Body of pancreas (tissue), 4 donors: ENCODE measurements at regions not wholly inside any gene's neighbourhood (a gene's known extent, or its start where the extent isn't known, plus 50 kb on each side); places are given as distances from the start of the nearest gene placed in this dataset.

Source experiments
- ATAC-seq: fragments of 150-250 bp; one replicate; pipeline ENCODE4 v1.9.1; 2016
- DNase-seq, 4 donors: peaks; one replicate each; pipeline ENCODE4 v3.0.0-alpha.2; 2019
- H3K27ac ChIP-seq, 4 donors: fragments of 200-600 bp; sonication (generic); 1 replicate in 3 of 4; 2 replicates in 1 of 4; pipeline versions ENCODE4 v1.5.1 to v1.6.1; 2016 to 2019; ENCODE audit warnings: mild to moderate bottlenecking in 1 of 4, mixed read lengths in 1 of 4, moderate library complexity in 1 of 4
- H3K27me3 ChIP-seq, 2 donors: fragments of 200-600 bp; sonication (generic); one replicate each; pipeline ENCODE4 v1.6.0; 2016; ENCODE audit warnings: mild to moderate bottlenecking in 1 of 2
- H3K36me3 ChIP-seq, 2 donors: fragments of 200-600 bp; sonication (generic); replicated peaks in 1 of 2; 2 replicates each; pipeline ENCODE4 v1.5.1; 2016; ENCODE audit warnings: low read depth in 2 of 2; ENCODE audit not compliant: insufficient read depth in 1 of 2
- H3K4me1 ChIP-seq: fragments of 200-600 bp; sonication (generic); one replicate; pipeline ENCODE4 v1.6.0; 2016
- H3K4me3 ChIP-seq, 2 donors: fragments of 200-600 bp; sonication (generic); 1 replicate in 1 of 2; 2 replicates in 1 of 2; pipeline ENCODE4 v1.5.1; 2016 to 2019
- H3K9me3 ChIP-seq, 3 donors: fragments of 200-600 bp; sonication (generic); 1 replicate in 2 of 3; 2 replicates in 1 of 3; pipeline ENCODE4 v1.5.1; 2016
- POLR2A ChIP-seq, 3 donors: fragments of 450-650 bp; IDR thresholded peaks; one replicate each; pipeline ENCODE4 v1.6.1; 2016; ENCODE audit warnings: antibody characterized with exemption in 3 of 3, mild to moderate bottlenecking in 2 of 3
- WGBS, 2 donors: methylation state at CpG; one replicate each; pipeline ENCODE4 v1.1.5; 2017; 5-methylcytosine and 5-hydroxymethylcytosine counted together
- intact Hi-C: fragments of 100-400 bp; cut with DNase I; formaldehyde crosslinking; loops from one replicate; pipeline ENCODE4 v1.15.1; 2023
- TF ChIP-seq, protein P1 (sequence below), 7 experiments: fragments of 450-650 bp in 4 of 7; fragments of 200-600 bp in 3 of 7; sonication (generic) in 3 of 7; IDR thresholded peaks; one replicate each; pipeline ENCODE4 v1.5.1; 2016 to 2019; ENCODE audit warnings: antibody characterized with exemption in 7 of 7

DNA sequence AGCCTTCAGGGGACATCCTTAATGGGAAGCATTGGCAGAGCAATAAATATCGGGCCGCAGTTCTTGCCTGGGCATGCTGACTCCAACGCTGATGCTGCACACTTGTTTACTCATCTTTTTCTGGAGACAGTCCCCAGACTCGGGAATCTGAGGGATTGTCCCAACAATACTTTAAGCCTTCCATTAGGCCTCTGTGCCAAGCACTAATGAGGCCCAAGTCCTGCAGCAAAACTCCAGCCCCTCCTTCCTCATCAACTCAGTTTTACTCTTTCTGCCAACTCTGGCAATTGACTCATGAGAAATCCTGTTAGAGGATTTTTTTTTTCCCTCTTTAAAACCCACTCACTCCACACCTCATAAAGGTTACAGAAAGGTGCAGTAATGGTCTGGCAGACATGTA lies 233.4 kb upstream of the PELI2 start:
- ATAC-seq = no peak
- H3K4me3 ChIP-seq = no peak overlapping the region
- intact Hi-C loops = no loop called here
- H3K9me3 ChIP-seq = no peaks in the 10 kb centered on the region
- no peaks in the 10 kb centered on the region for H3K36me3 ChIP-seq
- H3K4me1 ChIP-seq = peaks cover 13% of the 10 kb centered on the region
- no peaks in the 10 kb centered on the region for H3K27me3 ChIP-seq
- no peak overlapping the region for H3K27ac ChIP-seq
- TF ChIP-seq POLR2A (IDR thresholded peaks at IDR 0.05) = no peak
- TF ChIP-seq, protein P1, sequence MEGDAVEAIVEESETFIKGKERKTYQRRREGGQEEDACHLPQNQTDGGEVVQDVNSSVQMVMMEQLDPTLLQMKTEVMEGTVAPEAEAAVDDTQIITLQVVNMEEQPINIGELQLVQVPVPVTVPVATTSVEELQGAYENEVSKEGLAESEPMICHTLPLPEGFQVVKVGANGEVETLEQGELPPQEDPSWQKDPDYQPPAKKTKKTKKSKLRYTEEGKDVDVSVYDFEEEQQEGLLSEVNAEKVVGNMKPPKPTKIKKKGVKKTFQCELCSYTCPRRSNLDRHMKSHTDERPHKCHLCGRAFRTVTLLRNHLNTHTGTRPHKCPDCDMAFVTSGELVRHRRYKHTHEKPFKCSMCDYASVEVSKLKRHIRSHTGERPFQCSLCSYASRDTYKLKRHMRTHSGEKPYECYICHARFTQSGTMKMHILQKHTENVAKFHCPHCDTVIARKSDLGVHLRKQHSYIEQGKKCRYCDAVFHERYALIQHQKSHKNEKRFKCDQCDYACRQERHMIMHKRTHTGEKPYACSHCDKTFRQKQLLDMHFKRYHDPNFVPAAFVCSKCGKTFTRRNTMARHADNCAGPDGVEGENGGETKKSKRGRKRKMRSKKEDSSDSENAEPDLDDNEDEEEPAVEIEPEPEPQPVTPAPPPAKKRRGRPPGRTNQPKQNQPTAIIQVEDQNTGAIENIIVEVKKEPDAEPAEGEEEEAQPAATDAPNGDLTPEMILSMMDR (IDR thresholded peaks at IDR 0.05) = no peak
- WGBS, 2 donors = 78% methylated on average over 4 of the region's 4 CpGs
- no peak for DNase-seq

DNA sequence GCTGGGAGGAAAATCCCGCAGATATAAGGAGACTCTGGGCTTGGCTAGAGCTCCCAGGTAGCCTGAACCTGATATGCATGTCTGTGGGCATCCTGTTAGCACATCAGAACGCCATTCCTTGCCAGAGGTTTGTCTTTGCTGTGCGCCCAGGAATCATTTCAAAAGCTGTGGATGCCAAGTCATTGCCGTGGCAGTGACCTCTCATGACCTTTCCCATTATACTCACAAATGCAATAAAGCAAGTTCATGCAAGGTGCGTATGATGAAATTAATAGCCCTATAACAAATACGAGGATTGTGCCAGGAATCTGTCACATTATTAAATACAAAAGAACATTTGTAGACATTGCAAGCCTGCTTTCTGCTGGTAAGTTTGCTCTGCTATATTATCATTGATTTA lies 229.1 kb upstream of the PELI2 start:
- H3K27ac ChIP-seq = peak overlapping the region in 3 of 4 donors; percentile 28 to 62 (median 33)
- peaks cover 13% of the 10 kb centered on the region for H3K4me1 ChIP-seq
- intact Hi-C loops = no loop called here
- TF ChIP-seq, protein P1 (IDR thresholded peaks at IDR 0.05) = no peak
- no peak for TF ChIP-seq POLR2A (IDR thresholded peaks at IDR 0.05)
- H3K9me3 ChIP-seq = no peaks in the 10 kb centered on the region
- H3K27me3 ChIP-seq = no peaks in the 10 kb centered on the region
- WGBS, 2 donors = 14 to 18% methylated on average over 6 of the region's 6 CpGs
- DNase-seq (peak; percentile 58 to 72 (median 64)), ATAC-seq (peak; percentile 94)
- no peaks in the 10 kb centered on the region for H3K36me3 ChIP-seq
- no peak overlapping the region for H3K4me3 ChIP-seq

DNA sequence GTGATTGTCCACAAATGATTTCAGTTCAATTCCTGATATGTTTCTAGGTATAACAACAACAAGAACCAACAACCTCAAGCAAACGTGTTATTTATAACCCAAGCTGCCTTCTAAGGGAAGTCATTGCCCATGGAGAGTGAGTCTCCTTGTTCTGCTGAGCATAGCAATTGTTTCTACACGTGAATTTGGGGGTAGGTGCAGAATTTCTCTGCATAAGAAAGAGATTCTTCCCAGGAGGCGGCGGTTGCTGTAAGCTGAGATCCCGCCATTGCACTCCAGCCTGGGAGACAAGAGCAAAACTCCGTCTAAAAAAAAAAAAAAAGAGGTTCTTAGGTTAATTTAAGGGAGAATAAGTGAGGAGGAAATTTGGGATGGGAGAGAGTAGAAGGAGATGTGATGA lies 226.5 kb upstream of the PELI2 start:
- TF ChIP-seq POLR2A (IDR thresholded peaks at IDR 0.05) = no peak
- no peak for DNase-seq
- 73 to 85% methylated on average over 6 of the region's 6 CpGs for WGBS, 2 donors
- no peak for ATAC-seq
- Histone ChIP-seq H3K27me3 (no peaks in the 10 kb centered on the region), H3K36me3 (no peaks in the 10 kb centered on the region), H3K4me3 (no peak overlapping the region), H3K4me1 (peaks cover 13% of the 10 kb centered on the region), H3K9me3 (no peaks in the 10 kb centered on the region), H3K27ac (no peak overlapping the region)
- intact Hi-C loops = no loop called here

DNA sequence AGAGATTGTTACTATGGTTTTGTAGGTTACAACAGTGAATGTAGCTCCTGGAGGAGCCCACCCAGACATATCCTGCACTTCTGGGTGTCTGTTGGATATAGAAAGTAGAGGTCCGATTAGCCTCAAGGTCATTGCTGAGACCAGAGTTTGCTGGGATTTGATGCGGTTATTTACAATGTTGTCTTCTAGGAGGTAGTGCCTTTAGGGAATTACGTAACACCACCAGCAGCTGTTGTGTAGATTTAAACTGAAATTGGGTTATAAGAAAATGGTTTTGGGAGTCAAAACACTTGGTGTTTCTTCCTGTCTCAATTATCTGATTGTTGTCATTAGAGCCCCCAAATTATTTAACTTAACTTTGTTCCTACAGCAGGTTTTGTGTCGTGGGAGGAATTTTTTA lies 225.3 kb upstream of the PELI2 start:
- Histone ChIP-seq H3K4me1 (peaks cover 13% of the 10 kb centered on the region), H3K27me3 (no peaks in the 10 kb centered on the region), H3K36me3 (no peaks in the 10 kb centered on the region), H3K4me3 (no peak overlapping the region), H3K27ac (no peak overlapping the region), H3K9me3 (no peaks in the 10 kb centered on the region)
- 53 to 54% methylated on average over 4 of the region's 4 CpGs for WGBS, 2 donors
- intact Hi-C loops = no loop called here
- DNase-seq = no peak
- TF ChIP-seq POLR2A (IDR thresholded peaks at IDR 0.05) = no peak
- TF ChIP-seq, protein P1 (IDR thresholded peaks at IDR 0.05) = no peak
- no peak for ATAC-seq

DNA sequence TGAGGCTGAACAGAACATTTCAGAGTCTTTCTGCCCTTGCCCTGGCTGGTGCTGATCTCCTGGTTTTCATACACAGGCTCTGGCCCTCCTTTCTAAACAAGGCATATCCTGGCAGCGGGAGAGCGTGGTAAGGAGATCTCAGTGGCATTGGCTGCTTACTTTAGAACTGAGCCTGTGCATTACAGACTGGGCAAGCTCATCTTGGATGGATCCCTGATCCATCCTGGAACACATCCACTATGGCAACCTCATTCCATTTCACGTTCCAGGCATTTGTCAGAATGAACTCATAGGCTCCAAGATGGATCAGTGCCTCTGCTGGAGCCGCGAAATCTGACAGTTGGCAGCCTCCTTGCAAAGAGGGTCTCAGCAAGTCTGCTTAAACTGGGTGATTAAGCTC lies 224.5 kb upstream of the PELI2 start:
- intact Hi-C loops = no loop called here
- Histone ChIP-seq H3K36me3 (no peaks in the 10 kb centered on the region), H3K27ac (no peak overlapping the region), H3K9me3 (no peaks in the 10 kb centered on the region), H3K27me3 (no peaks in the 10 kb centered on the region), H3K4me3 (no peak overlapping the region), H3K4me1 (peaks cover 11% of the 10 kb centered on the region)
- DNase-seq (no peak), ATAC-seq (no peak)
- TF ChIP-seq POLR2A (IDR thresholded peaks at IDR 0.05) = no peak
- TF ChIP-seq, protein P1 (IDR thresholded peaks at IDR 0.05) = no peak
- WGBS, 2 donors = 91 to 95% methylated on average over 4 to 5 of the region's 5 CpGs
